T-helper 1 cell treated with Interleukin-12 subunit alpha and Interleukin-12 subunit beta and Interleukin-4 antibody, amounts not matched to agents 30 ng/mL and 1 ng/mL, for 36 hours (primary cell): ENCODE measurements at regions not wholly inside any gene's neighbourhood (a gene's known extent, or its start where the extent isn't known, plus 50 kb on each side); places are given as distances from the start of the nearest gene placed in this dataset.
"Not testable (repeated sequence)": the region's sequence is repeated elsewhere in the genome, so short reads cannot be mapped to it uniquely, and the experiment has no call there.

Source experiments
- intact Hi-C: fragments of 100-400 bp; cut with micrococcal nuclease; formaldehyde crosslinking; loops from one replicate; pipeline ENCODE4 v1.15.1; 2024

DNA sequence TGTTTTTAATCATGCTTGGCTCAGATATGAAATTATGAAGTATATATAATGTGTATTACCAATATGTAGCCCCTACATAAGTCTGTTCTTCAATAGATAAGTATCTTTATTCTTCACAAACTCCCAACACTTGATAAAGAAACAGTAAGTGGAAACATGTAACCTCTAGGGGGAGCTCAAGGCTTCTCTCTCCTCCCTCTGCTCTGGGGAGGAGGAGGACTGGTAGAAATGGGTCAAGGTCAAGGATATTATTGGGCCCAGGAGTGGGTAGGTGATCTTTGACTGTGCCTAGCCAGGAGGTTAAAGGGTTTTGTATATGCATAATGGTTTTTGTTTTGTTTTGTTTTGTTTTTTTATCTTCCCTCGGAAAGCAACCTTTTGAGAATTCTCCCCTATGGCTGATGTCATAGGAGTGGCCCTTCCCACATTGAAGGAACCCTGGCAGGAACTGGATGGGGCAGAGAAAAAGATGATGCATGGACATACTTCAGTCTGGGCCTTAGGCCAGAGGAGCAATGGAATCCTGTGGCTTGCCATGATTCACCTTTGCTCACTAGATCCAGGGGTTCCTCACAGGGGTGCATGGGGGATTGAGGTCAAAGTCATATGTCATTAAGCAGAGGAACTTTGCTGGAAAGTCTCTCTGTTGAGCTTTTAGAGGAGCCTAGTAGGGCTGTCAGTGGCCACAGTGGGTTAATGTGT lies 460.3 kb downstream of the MID1IP1 start:
- intact Hi-C loops, result loop anchor here (1.0 to 10.0 kb wide), 7 partner anchors 76 to 903 kb away; no protein-coding TSS in a partner anchor

DNA sequence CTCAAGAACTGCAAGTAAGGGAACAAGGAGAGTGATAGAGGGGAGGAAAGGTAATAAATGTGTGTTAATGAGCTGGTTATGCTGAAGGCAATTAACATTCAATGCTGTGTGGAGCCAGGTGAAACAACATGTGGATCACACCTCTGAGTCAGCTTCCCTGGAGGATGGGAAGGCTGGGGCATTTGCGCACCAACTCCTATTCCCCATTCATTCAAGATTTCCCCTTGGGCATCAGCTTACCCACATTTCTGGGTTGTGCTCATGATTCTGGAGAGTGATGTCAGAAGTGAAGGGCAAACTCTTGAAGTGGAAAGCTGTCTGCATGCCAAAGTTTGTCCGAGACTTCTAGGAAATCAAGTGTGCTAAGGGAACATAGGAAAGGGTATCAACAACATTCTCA lies 461.4 kb downstream of the MID1IP1 start:
- intact Hi-C loops, result loop anchor here (5.0 to 10.0 kb wide), 5 partner anchors 75 to 902 kb away; no protein-coding TSS in a partner anchor

DNA sequence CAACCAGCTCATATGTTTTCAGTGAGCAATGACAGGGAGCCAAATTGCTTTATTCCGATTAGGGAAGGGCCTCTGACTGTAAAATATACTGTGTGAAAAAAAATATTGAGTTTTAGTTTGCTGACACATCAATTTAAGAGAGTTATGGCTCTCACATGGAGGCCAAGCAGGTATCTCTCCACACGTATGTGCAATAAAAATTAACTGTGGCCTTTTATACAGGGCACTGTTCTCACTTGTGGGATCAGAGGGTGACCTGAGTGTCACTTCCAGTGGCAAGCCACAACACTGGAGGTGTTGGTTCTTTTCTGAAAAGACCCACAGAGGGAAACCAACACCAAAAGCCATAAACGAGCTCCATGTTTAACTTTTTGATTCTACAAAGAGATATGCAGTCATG lies 462.8 kb downstream of the MID1IP1 start:
- intact Hi-C loops, result loop anchor here (2.0 to 10.0 kb wide), 6 partner anchors 45 to 901 kb away; no protein-coding TSS in a partner anchor

DNA sequence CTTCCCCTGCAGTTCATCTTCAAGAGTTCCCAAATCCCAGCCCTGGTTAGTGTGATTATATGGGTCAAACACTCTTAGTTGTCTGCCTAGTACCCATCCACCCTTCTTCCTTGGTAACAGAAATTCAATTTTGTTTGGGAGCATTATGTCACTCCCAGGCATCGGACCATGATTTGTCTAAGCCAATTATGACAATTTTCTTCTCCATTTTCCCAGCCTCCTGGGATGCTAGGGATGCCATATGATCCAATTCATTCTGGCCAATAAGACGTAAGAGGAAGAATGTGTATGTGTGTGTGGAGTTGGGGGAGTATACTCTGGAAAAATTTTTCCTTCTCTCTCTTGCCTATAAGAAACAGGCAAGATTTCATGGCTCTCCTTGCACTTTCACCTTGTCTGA lies 465.9 kb downstream of the MID1IP1 start:
- intact Hi-C loops, result loop anchor here (5.0 to 10.0 kb wide), 2 partner anchors 898 to 1015 kb away; no protein-coding TSS in a partner anchor

DNA sequence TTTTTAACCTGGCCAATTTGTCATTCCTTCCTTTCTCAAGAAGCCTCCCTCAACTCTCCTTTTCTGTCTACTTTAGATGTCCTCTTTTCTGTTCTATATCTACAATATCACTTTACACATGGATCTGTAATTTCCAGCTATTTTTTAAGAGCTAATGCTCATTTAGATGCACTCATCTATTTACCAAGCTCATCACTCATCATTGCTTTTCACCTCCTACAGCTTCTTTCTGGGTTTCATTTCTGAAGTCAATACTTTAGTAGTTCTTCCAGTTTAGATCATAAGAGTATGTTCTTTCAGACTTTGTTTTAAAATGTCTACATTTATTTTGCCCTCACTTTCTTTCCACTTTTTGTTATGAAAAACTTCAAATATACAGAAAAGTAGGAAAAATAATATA lies 466.9 kb downstream of the MID1IP1 start:
- intact Hi-C loops, result loop anchor here (5.0 to 10.0 kb wide), 2 partner anchors 897 to 1014 kb away; no protein-coding TSS in a partner anchor

DNA sequence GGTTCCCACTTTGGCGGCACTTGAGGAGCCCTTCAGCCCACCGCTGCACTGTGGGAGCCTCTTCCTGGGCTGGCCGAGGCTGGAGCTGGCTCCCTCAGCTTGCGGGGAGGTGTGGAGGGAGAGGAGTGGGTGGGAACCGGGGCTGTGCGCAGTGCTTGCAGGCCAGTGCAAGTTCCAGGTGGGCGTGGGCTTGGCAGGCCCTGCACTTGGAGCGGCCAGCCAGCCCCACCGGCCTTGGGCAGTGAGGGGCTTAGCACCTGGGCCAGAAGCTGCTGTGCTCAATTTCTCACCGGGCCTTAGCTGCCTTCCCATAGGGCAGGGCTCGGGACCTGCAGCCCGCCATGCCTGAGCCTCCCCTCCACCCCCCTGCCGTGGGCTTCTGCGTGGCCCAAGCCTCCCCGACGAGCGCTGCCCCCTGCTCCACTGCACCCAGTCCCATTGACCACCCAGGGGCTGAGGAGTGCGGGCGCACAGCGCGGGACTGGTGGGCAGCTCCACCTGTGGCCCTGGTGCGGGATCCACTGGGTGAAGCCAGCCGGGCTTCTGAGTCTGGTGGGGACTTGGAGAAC lies 474.3 kb downstream of the MID1IP1 start:
- intact Hi-C loops, result no loop called here

DNA sequence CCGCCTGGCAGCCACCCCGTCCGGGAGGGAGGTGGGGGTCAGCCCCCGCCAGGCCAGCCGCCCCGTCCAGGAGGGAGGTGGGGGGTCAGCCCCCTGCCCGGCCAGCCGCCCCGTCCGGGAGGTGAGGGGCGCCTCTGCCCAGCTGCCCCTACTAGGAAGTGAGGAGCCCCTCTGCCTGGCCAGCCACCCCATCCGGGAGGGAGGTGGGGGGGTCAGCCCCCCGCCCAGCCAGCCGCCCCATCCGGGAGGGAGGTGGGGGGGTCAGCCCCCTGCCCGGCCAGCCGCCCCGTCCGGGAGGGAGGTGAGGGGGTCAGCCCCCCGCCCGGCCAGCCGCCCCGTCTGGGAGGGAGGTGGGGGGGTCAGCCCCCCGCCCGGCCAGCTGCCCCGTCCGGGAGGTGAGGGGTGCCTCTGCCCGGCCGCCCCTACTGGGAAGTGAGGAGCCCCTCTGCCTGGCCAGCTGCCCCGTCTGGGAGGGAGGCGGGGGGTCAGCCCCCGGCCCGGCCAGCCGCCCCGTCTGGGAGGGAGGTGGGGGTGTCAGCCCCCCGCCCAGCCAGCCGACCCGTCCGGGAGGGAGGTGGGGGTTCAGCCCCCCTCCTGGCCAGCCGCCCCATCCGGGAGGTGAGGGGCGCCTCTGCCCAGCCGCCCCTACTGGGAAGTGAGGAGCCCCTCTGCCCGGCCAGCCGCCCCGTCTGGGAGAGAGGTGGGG lies 476.6 kb downstream of the MID1IP1 start:
- intact Hi-C loops, result not testable (repeated sequence)

DNA sequence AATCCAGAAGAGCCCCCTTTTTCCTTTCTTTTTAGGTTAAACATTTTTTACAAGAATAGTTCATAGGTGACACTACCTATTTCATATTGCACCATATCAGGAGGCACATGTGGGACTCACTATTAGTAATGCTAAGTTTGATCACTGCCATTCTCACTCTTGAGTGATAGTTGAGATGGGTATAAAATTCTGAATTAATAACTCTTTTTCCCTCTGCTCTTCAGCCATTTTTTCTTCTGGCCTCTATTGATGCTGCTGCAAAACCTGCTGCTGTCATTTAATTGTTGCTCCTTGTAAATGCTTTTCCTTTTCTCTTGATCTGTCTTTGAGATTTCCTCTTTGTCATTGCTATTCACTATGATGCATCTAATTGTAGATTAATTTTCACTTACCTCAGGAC lies 482.0 kb downstream of the MID1IP1 start:
- intact Hi-C loops, result no loop called here

DNA sequence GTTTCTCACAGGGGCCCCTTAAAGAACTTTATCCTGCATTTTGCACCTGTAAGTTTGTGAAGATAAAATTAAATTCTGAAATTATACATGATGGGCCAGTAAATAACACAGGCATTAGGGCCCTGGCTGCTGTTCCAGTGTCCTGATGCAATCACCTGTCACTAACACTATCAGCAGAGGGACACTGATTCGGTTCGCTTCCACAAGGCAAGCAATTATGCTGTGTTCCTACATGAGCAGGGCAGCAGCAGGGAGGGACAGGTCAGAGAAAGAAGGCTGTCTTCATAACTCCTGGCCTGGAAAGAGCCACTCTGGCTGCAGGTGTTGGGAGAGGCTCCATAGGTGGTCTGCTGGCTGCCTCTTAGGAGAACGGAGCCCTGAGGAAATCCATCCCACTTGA lies 487.3 kb downstream of the MID1IP1 start:
- intact Hi-C loops, result no loop called here

DNA sequence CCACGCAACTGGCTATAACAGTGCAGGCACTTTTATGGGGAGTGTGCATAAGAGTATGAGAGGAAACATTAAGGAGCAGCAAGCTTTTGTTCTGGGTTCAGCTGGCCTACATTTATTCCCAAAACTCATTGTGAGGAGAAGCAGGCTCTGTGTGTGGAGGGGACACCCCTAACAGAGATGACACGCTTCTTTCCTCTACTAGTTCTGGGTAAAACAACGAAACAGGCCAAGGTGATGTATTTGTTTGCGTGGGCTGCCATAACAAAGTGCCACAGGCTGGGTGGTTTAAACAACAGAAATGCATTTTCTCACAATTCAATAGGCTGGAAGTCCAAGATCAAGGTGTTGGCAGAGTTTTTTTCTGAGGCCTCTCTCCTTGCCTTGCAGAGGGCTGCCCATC lies 488.6 kb downstream of the MID1IP1 start:
- intact Hi-C loops, result no loop called here

DNA sequence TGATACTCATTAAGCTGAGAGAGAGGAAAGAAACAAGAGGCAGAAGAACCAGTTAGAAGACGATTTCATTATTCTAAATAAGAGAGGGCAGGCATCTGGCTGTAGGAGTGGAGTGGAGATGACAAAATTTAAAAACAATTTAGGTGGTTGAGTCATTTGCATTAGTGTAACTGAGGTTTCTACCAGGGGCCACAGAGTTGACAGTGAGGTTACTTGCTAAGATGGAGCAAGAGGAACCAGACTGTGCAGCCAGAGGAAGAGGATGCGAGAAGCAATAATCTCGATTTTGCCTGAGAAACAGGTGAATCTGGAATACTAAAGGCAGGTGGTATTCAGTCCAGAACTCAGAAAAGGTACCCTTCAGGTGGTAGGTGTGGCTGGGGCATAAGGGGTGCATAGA lies 491.9 kb downstream of the MID1IP1 start:
- intact Hi-C loops, result no loop called here

DNA sequence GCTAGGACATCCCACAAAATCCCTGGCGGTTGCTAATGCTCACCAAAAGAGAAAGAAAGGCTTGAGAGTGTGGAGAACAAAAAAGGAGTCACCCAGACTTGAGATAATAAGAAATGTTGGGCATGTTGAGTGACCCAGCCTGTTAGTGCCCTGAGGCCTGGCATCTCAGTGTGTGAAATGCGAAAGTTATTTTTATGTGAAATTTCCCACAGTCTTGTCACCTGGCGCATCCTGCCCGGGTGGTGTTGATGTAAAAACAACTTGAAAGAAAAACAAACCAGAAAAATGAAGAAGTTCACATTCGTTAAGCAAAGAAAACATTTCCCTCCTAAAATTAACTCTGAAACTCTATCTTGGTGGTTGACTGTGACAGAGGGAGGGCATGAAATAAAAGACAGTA lies 495.2 kb downstream of the MID1IP1 start:
- intact Hi-C loops, result no loop called here

DNA sequence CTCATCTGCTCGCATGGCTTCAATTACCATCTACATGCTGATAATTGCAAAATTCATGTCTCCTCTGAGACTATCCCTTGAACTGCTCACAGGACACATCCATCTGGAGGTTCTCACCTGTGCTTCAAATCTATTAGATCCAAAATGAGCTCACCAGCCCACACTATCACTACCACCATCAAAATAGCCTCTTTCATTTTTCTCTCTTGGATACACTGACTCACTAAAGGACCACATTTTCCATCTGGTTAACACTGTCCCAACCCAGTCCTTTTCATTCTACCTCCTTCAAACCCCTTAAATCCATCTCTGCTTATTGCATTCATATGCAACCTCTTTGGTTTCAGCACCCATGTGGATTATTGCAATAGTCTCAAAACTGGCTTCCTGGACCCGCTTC lies 497.6 kb downstream of the MID1IP1 start:
- intact Hi-C loops, result no loop called here

DNA sequence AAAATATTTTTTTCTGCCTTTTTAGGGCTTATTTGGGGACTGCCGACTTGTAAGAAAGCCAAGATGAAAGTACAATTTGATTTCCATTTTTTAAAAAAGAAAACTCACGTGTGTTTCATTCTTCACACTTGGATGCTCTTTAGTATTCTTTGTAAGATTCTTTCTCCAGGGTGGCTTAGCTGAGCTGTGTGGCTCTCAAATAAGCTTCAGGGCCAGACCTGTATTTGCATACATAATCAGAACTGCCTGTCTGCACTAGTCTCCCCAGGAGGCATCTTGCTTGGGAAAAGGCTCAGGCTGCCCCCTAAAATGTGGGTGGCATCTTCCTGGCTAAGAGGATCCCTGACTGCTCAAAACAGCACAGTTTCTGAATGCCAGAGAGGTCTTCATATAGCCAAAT lies 498.4 kb downstream of the MID1IP1 start:
- intact Hi-C loops, result no loop called here

DNA sequence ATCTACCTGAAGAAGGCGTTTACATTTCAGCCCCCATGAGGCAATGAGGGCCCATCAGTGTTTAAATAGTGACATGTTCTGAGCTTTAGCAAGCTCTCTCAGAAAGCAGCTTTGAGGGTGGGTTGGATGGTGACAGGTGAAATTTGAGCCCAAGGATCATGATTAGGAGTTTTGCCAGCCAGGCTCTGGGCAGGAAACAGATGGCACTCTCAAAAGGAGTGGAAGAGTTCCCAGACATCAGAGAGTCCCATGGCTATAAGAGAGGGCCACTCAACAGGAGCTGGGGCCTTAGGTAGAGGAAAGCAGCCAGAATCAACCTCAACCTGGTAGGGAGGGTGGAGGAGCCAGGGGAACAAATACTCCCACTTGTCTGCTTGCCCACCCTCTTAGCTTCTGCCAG lies 499.8 kb downstream of the MID1IP1 start:
- intact Hi-C loops, result no loop called here

DNA sequence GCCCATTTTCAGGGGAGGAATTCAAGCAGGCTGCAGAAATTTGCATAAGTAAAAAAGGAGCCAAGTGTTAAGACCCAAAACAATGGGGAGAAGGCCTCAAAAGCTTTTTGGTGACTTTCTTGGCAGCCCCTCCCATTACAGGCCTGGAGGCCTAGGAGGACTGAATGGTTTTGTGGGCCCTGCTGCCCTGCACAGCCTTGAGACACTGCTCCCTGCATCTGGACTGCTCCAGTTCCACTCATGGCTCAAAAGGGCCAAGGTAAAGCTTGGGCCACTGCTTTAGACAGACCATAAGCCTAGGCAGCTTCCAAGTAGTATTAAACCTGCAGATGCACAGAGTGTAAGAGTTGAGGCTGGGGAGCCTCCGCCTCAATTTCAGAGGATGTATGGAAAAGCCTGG lies 501.6 kb downstream of the MID1IP1 start:
- intact Hi-C loops, result no loop called here

DNA sequence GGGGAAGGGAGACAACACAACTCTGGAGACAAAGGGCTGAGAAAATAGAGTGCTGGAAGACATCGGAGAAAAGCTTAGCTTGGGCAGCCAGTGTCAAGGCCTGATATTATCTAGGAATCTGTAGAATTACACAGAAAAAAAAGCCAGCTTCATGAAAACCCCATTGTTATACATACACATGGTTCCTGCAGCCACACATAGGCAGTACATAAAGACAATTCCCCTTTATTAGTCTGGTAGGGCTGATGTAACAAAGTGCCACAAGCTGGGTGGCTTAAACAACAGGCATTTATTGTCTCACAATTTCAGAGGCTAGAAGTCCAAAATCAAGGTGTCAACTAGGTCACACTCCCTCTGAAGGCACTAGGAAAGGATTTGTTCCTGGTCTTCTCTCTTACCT lies 503.5 kb downstream of the MID1IP1 start:
- intact Hi-C loops, result loop anchor here (5.0 kb wide), 2 partner anchors 273 to 502 kb away; partner anchors contain the start of gene MID1IP1

DNA sequence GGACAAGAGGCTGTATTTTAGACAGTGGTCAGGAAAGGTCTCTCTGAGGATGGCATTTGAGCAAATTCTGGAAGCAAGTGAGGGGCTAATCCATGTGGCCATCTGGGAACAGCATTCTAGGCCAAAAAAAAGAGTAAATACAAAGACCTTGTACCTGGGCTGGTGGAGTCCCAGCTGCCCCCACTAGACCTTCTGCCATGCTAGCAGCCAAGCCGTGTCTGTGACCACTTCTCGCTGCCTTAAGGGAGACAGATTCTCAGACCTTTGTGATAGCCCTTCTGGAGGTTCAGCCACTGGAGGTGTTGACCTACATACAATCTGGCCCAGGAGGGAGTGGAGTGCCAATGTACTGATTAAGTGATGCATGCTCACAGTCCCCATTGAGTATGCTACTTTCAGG lies 506.2 kb downstream of the MID1IP1 start:
- intact Hi-C loops, result loop anchor here (5.0 kb wide), 2 partner anchors 270 to 505 kb away; partner anchors contain the start of gene MID1IP1

DNA sequence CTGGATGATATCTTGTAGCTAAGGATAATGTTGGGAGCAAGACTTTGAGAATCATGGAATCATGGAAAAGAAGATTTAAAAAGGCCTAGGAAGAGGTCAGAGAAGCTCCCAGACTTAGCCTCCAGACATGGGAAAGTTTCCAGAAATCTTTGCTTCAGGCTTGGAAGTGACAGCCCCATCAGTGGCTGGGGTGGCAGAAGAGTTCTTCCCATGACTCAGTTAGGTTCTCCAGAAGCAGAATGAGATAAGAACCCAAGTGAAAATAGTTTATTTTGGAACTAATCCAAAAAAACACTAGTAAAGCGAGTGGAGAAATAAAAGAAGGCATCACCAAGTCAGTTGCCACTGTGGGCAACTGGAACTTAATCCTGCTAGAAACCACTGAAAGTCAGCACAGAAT lies 506.9 kb downstream of the MID1IP1 start:
- intact Hi-C loops, result loop anchor here (2.0 to 5.0 kb wide), 4 partner anchors 19 to 506 kb away; partner anchors contain the start of gene MID1IP1

DNA sequence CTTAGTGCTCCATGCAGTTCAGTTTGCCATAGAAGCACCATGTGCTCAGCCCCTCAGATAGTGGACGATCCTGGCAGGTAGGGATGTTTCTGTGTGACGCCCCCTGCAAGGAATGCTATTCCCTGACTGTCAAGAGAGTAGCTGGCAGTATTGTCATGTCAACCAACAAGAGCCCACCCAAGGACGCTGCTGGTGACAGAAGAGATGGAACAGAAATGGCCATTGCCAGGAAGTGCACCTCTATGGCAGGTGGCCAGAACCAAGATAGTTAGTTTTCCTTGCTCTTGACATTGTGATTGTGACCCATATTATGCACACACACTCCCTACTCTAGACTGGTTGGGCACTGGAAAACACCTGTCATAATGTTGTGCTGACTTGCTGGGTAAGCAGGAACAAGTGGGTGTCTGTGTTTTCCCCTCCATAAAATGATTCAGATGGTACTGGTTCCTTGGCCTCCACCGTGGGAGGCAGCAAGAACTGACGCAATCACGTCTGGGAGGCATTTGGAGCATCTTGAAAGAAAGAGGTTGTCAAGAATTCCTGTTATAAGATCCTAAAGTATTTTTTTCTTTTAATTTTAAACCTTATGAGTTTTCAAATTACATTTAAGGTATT lies 507.9 kb downstream of the MID1IP1 start:
- intact Hi-C loops, result loop anchor here (1.0 to 5.0 kb wide), 7 partner anchors 18 to 507 kb away; partner anchors contain the start of gene MID1IP1

DNA sequence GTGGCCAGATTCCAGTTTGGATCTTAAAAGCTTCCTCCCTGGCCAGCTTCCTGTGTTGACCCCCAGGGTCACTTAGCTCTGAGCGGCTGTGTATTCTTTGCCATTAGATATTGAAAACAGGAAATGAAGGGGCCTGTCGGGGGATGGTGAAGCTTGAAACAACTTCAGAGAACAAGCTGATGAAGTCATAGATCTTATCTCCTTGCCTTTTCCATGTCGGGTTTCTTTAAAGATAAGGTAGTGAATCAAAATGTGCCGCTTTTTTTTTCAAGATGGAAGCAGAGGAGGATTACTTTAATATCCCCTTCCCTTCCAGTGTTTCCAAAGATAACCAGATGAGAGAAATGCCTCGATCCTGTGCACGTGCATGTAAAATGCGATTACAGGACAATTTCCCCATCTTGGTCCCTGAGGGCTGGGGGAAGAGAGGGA lies 508.5 kb downstream of the MID1IP1 start:
- intact Hi-C loops, result loop anchor here (1.0 to 5.0 kb wide), 7 partner anchors 17 to 507 kb away; partner anchors contain the start of gene MID1IP1
